ENCODE measurements at regions not wholly inside any gene's neighbourhood (a gene's known extent, or its start where the extent isn't known, plus 50 kb on each side); places are given as distances from the start of the nearest gene placed in this dataset.

GRCh38 chr19:29420482-29421195 lies 105.2 kb upstream of the VSTM2B start:
- no peak for TF ChIP-seq CTCF (IDR thresholded peaks at IDR 0.05; ENCODE audit: insufficient read depth, low read length, missing control alignments)
- H3K4me3 ChIP-seq (ENCODE audit: low read depth, low read length), result no peak overlapping the region
- DNase-seq (ENCODE audit: low read depth, low spot score), result no peak
- POLR2A ChIA-PET, result no interaction called here
- CTCF ChIA-PET, result no interaction called here

- CTCF ChIA-PET, result no interaction called here
- no peak for DNase-seq (ENCODE audit: low read depth, low spot score)
- POLR2A ChIA-PET, result no interaction called here
Measured at GRCh38 chr19:29421196-29421545, 104.6 kb upstream of the VSTM2B start.

GRCh38 chr19:29422047-29422446 lies 103.7 kb upstream of the VSTM2B start:
- ChIA-PET CTCF (no interaction called here), POLR2A (no interaction called here)
- no peak for DNase-seq (ENCODE audit: low read depth, low spot score)
- no peak overlapping the region for H3K4me3 ChIP-seq (ENCODE audit: low read depth, low read length)
- TF ChIP-seq CTCF (IDR thresholded peaks at IDR 0.05; ENCODE audit: insufficient read depth, low read length, missing control alignments), result no peak

More at GRCh38 chr19:29421196-29421545, 104.6 kb upstream of the VSTM2B start:
- TF ChIP-seq CTCF (IDR thresholded peaks at IDR 0.05; ENCODE audit: insufficient read depth, low read length, missing control alignments), result no peak
- no peak overlapping the region for H3K4me3 ChIP-seq (ENCODE audit: low read depth, low read length)

- ChIA-PET POLR2A (no interaction called here), CTCF (no interaction called here)
- no peak for DNase-seq (ENCODE audit: low read depth, low spot score)
- no peak for TF ChIP-seq CTCF (IDR thresholded peaks at IDR 0.05; ENCODE audit: insufficient read depth, low read length, missing control alignments)
- H3K4me3 ChIP-seq (ENCODE audit: low read depth, low read length), result no peak overlapping the region
Measured at GRCh38 chr19:29422486-29423085, 103.2 kb upstream of the VSTM2B start.

- no peak overlapping the region for H3K4me3 ChIP-seq (ENCODE audit: low read depth, low read length)
- no peak for TF ChIP-seq CTCF (IDR thresholded peaks at IDR 0.05; ENCODE audit: insufficient read depth, low read length, missing control alignments)
- POLR2A ChIA-PET, result no interaction called here
- CTCF ChIA-PET, result no interaction called here
- DNase-seq (ENCODE audit: low read depth, low spot score), result no peak
Measured at GRCh38 chr19:29428071-29428470, 97.7 kb upstream of the VSTM2B start.

GRCh38 chr19:29429021-29429420 lies 96.8 kb upstream of the VSTM2B start:
- CTCF ChIA-PET, result no interaction called here
- no peak for DNase-seq (ENCODE audit: low read depth, low spot score)
- H3K4me3 ChIP-seq (ENCODE audit: low read depth, low read length), result no peak overlapping the region
- POLR2A ChIA-PET, result no interaction called here
- no peak for TF ChIP-seq CTCF (IDR thresholded peaks at IDR 0.05; ENCODE audit: insufficient read depth, low read length, missing control alignments)

Measured in AG04449 (cell line).